Pancreas (tissue), 10 donors: ENCODE measurements at regions not wholly inside any gene's neighbourhood (a gene's known extent, or its start where the extent isn't known, plus 50 kb on each side); places are given as distances from the start of the nearest gene placed in this dataset.
"Not testable (repeated sequence)": the region's sequence is repeated elsewhere in the genome, so short reads cannot be mapped to it uniquely, and the experiment has no call there.

Experiments used
- ATAC-seq, 4 donors: fragments of 200-7000 bp; cut with Tn5 transposase; one replicate each; pipeline versions ENCODE4 v1.8.0 to v1.9.1; 2020; ENCODE audit warnings: mild to moderate bottlenecking in 4 of 4, moderate library complexity in 4 of 4
- DNase-seq, 6 donors: peaks; one replicate each; pipeline ENCODE4 v3.0.0-alpha.2; 2020
- FAIRE-seq: peaks from 2 replicates; lab custom pipeline; 2012; peaks lifted over from hg19 to GRCh38; lab: Jason Lieb, UNC
- H3K27ac ChIP-seq, 4 donors: fragments of 200-600 bp; sonication (generic); 1 replicate in 3 of 4; 2 replicates in 1 of 4; pipeline versions ENCODE4 v1.5.0 to v1.8.0; 2020
- H3K27me3 ChIP-seq, 4 donors: fragments of 200-600 bp; one replicate each; pipeline ENCODE4 v1.8.0; 2021
- H3K36me3 ChIP-seq, 3 donors: fragments of 200-600 bp; sonication (generic) in 1 of 3; one replicate each; pipeline versions ENCODE4 v1.5.0 to v1.8.0; 2020 to 2021
- H3K4me1 ChIP-seq, 3 donors: fragments of 200-600 bp; one replicate each; pipeline ENCODE4 v1.8.0; 2021
- H3K4me3 ChIP-seq, 4 donors: fragments of 200-600 bp; sonication (generic) in 2 of 4; one replicate each; pipeline versions ENCODE4 v1.5.0 to v1.8.0; 2020 to 2021
- H3K9me3 ChIP-seq, 4 donors: fragments of 200-600 bp; one replicate each; pipeline ENCODE4 v1.8.0; 2021
- WGBS, 2 donors: extraction: QIAGEN DNeasy Blood & Tissue Kit; methylation state at CpG; one replicate each; pipeline ENCODE4 v1.1.7; 2013; 5-methylcytosine and 5-hydroxymethylcytosine counted together
- intact Hi-C, 3 donors: fragments of 100-400 bp; cut with DNase I; formaldehyde crosslinking; loops; one replicate each; pipeline versions ENCODE4 v1.11.1 to v1.14.2; 2022
- TF ChIP-seq, protein P1 (sequence below), 4 donors: fragments of 200-600 bp; sonication (generic) in 3 of 4; IDR thresholded peaks; one replicate each; pipeline versions ENCODE4 v1.5.0 to v1.8.0; 2021; ENCODE audit warnings: antibody characterized with exemption in 4 of 4
- donor health status: healthy with polysubstance abuse.
- donor health status: DM: no; HTN: no; CAD: no; lungs with moderate emphysema.
- donor health status: DM: no; HTN: no; CAD: no.
- donor health status: control.
- donor health status: control.
- donor health status: Bipolar disorder and iron deficiency.
- donor health status: DM: yes; HTN: yes; CAD: no.
- donor health status: DM: no; HTN: no; CAD: no.
- donor health status: DM: no; HTN: no; CAD: no.
- donor health status: DM: yes; HTN: yes; CAD: no.

DNA sequence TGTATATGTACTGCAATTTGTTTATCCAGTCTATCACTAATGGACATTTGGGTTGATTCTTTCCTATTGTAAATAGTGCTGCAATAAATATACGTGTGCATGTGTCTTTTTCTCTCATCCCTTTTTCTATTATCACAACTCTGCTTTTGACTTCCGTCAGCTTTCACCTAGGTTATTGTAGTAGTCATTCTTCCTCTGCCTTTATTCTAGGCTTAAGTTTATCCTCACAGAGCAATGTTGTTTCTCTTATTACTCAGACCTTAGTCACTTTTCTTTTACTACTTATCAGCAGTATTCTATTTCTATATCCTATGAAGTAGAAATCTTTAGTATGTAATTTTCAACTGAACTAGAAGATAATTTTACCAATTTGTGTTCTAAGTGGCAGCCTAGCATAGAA, 175.3 kb upstream of the SEMA3E start:
- H3K27ac ChIP-seq: no peak overlapping the region
- intact Hi-C loops: no loop called here
- H3K27me3 ChIP-seq: no peaks in the 10 kb centered on the region
- H3K4me1 ChIP-seq: no peaks in the 10 kb centered on the region
- no peaks in the 10 kb centered on the region for H3K36me3 ChIP-seq
- TF ChIP-seq, protein P1, sequence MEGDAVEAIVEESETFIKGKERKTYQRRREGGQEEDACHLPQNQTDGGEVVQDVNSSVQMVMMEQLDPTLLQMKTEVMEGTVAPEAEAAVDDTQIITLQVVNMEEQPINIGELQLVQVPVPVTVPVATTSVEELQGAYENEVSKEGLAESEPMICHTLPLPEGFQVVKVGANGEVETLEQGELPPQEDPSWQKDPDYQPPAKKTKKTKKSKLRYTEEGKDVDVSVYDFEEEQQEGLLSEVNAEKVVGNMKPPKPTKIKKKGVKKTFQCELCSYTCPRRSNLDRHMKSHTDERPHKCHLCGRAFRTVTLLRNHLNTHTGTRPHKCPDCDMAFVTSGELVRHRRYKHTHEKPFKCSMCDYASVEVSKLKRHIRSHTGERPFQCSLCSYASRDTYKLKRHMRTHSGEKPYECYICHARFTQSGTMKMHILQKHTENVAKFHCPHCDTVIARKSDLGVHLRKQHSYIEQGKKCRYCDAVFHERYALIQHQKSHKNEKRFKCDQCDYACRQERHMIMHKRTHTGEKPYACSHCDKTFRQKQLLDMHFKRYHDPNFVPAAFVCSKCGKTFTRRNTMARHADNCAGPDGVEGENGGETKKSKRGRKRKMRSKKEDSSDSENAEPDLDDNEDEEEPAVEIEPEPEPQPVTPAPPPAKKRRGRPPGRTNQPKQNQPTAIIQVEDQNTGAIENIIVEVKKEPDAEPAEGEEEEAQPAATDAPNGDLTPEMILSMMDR (IDR thresholded peaks at IDR 0.05): no peak
- peaks cover 0 to 2% (median 0%) of the 10 kb centered on the region in 4 donors for H3K9me3 ChIP-seq
- 53 to 66% methylated on average over 2 of the region's 2 CpGs for WGBS, 2 donors
- no peak for FAIRE-seq
- no peak for DNase-seq
- H3K4me3 ChIP-seq: no peak overlapping the region
- ATAC-seq: no peak

- Histone ChIP-seq H3K4me3 (no peak overlapping the region), H3K36me3 (no peaks in the 10 kb centered on the region), H3K9me3 (peaks cover 0 to 2% (median 0%) of the 10 kb centered on the region in 4 donors), H3K27ac (no peak overlapping the region), H3K27me3 (no peaks in the 10 kb centered on the region), H3K4me1 (no peaks in the 10 kb centered on the region)
- no peak for ATAC-seq
- TF ChIP-seq, protein P1 (IDR thresholded peaks at IDR 0.05): no peak
- DNase-seq: no peak
- intact Hi-C loops: no loop called here
- no peak for FAIRE-seq
- WGBS, 2 donors: 55 to 66% methylated on average over 3 of the region's 3 CpGs
Measured at GRCh38 chr7:83821866-83822265, 172.9 kb upstream of the SEMA3E start.

DNA sequence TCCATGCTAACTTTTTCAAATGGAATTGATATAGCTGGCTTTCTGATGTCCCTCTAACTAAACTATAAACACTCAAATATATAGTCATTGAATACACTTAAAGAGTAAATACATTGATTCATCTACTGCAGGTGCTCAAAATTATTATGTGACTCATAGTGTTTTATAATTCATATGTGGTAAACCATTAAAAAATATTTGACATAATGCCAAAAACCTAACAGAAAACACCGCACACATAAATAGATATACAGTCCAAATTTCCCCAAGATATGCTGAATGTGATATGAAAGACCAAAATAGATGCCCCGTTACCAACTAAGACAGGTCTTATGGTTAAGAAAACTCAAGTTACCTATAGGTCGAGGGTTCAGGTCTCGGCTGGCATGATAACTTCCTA, 171.7 kb upstream of the SEMA3E start:
- no peaks in the 10 kb centered on the region for H3K4me1 ChIP-seq
- DNase-seq: no peak
- intact Hi-C loops: no loop called here
- H3K4me3 ChIP-seq: no peak overlapping the region
- no peaks in the 10 kb centered on the region for H3K27me3 ChIP-seq
- ATAC-seq: no peak
- WGBS, 2 donors: 77 to 84% methylated on average over 4 of the region's 4 CpGs
- TF ChIP-seq, protein P1 (IDR thresholded peaks at IDR 0.05): no peak
- no peaks in the 10 kb centered on the region for H3K36me3 ChIP-seq
- peaks cover 0 to 2% (median 0%) of the 10 kb centered on the region in 4 donors for H3K9me3 ChIP-seq
- H3K27ac ChIP-seq: no peak overlapping the region
- no peak for FAIRE-seq

GRCh38 chr7:83819911-83820310, 171.0 kb upstream of the SEMA3E start:
- H3K27ac ChIP-seq: no peak overlapping the region
- intact Hi-C loops: no loop called here
- no peaks in the 10 kb centered on the region for H3K36me3 ChIP-seq
- WGBS, 2 donors: 28 to 39% methylated on average over 3 of the region's 3 CpGs
- DNase-seq (no peak), FAIRE-seq (no peak), ATAC-seq (no peak)
- H3K27me3 ChIP-seq: no peaks in the 10 kb centered on the region
- H3K4me3 ChIP-seq: no peak overlapping the region
- no peaks in the 10 kb centered on the region for H3K4me1 ChIP-seq
- TF ChIP-seq, protein P1 (IDR thresholded peaks at IDR 0.05): no peak
- H3K9me3 ChIP-seq: no peaks in the 10 kb centered on the region

- Histone ChIP-seq H3K9me3 (no peaks in the 10 kb centered on the region), H3K27ac (no peak overlapping the region), H3K27me3 (no peaks in the 10 kb centered on the region), H3K4me3 (no peak overlapping the region), H3K36me3 (no peaks in the 10 kb centered on the region), H3K4me1 (no peaks in the 10 kb centered on the region)
- no peak for DNase-seq
- TF ChIP-seq, protein P1 (IDR thresholded peaks at IDR 0.05): no peak
- ATAC-seq: no peak
- WGBS, 2 donors: 60 to 79% methylated on average over 1 of the region's 1 CpG
- intact Hi-C loops: no loop called here
- FAIRE-seq: no peak
Measured at GRCh38 chr7:83814480-83814879, 165.5 kb upstream of the SEMA3E start.

GRCh38 chr7:83812563-83812962, 163.6 kb upstream of the SEMA3E start:
- H3K27me3 ChIP-seq, DNase-seq, ATAC-seq, H3K4me3 ChIP-seq, intact Hi-C loops, H3K27ac ChIP-seq, H3K9me3 ChIP-seq, H3K4me1 ChIP-seq, FAIRE-seq, H3K36me3 ChIP-seq: not testable (repeated sequence)
- WGBS, 2 donors: 55 to 65% methylated on average over 2 of the region's 2 CpGs
